Body of pancreas (tissue), 4 donors: ENCODE measurements at regions not wholly inside any gene's neighbourhood (a gene's known extent, or its start where the extent isn't known, plus 50 kb on each side); places are given as distances from the start of the nearest gene placed in this dataset.

Experiments used
- ATAC-seq: fragments of 150-250 bp; one replicate; pipeline ENCODE4 v1.9.1; 2016
- DNase-seq, 4 donors: peaks; one replicate each; pipeline ENCODE4 v3.0.0-alpha.2; 2019
- H3K27ac ChIP-seq, 4 donors: fragments of 200-600 bp; sonication (generic); 1 replicate in 3 of 4; 2 replicates in 1 of 4; pipeline versions ENCODE4 v1.5.1 to v1.6.1; 2016 to 2019; ENCODE audit warnings: mild to moderate bottlenecking in 1 of 4, mixed read lengths in 1 of 4, moderate library complexity in 1 of 4
- H3K27me3 ChIP-seq, 2 donors: fragments of 200-600 bp; sonication (generic); one replicate each; pipeline ENCODE4 v1.6.0; 2016; ENCODE audit warnings: mild to moderate bottlenecking in 1 of 2
- H3K36me3 ChIP-seq, 2 donors: fragments of 200-600 bp; sonication (generic); replicated peaks in 1 of 2; 2 replicates each; pipeline ENCODE4 v1.5.1; 2016; ENCODE audit warnings: low read depth in 2 of 2; ENCODE audit not compliant: insufficient read depth in 1 of 2
- H3K4me1 ChIP-seq: fragments of 200-600 bp; sonication (generic); one replicate; pipeline ENCODE4 v1.6.0; 2016
- H3K4me3 ChIP-seq, 2 donors: fragments of 200-600 bp; sonication (generic); 1 replicate in 1 of 2; 2 replicates in 1 of 2; pipeline ENCODE4 v1.5.1; 2016 to 2019
- H3K9me3 ChIP-seq, 3 donors: fragments of 200-600 bp; sonication (generic); 1 replicate in 2 of 3; 2 replicates in 1 of 3; pipeline ENCODE4 v1.5.1; 2016
- POLR2A ChIP-seq, 3 donors: fragments of 450-650 bp; IDR thresholded peaks; one replicate each; pipeline ENCODE4 v1.6.1; 2016; ENCODE audit warnings: antibody characterized with exemption in 3 of 3, mild to moderate bottlenecking in 2 of 3
- WGBS, 2 donors: methylation state at CpG; one replicate each; pipeline ENCODE4 v1.1.5; 2017; 5-methylcytosine and 5-hydroxymethylcytosine counted together
- intact Hi-C: fragments of 100-400 bp; cut with DNase I; formaldehyde crosslinking; loops from one replicate; pipeline ENCODE4 v1.15.1; 2023
- TF ChIP-seq, protein P1 (sequence below), 7 experiments: fragments of 450-650 bp in 4 of 7; fragments of 200-600 bp in 3 of 7; sonication (generic) in 3 of 7; IDR thresholded peaks; one replicate each; pipeline ENCODE4 v1.5.1; 2016 to 2019; ENCODE audit warnings: antibody characterized with exemption in 7 of 7

DNA sequence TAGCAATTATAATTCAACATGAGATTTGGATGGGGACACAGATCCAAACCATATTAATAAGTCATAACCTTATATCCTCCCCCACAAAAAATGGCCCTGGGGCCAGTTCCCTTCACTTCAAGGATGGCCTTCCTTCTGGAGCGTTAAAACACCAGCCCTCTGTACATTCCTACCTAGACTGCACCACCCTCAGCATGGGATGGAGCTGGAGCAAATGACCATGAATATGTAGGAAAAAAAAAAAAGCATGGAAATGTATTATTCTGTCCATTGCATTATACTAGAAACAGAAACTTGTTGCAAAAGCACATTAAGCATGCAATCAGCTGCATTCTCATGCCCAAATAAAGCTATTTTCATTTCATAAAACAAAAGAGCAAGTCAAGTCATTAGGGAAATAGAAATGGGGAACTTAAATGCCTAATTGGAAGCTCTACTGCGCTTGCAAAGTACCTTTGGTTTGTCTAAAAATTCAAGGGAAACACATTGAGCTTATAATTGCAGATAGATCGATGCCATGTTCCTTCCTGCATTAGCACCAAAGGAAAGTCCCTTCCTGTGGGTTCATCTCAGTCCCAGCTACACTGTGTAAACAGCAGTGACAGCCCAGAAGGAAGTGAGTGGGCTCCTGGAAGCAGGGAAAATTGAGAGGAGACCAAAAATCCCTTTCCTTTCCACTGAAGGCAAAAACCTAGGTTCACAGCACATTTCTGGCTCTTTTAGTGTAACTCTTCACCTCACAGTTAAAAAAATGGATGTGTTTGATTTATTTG lies 252.0 kb upstream of the KLHL29 start:
- 68 to 78% methylated on average over 3 of the region's 3 CpGs for WGBS, 2 donors
- TF ChIP-seq, protein P1, sequence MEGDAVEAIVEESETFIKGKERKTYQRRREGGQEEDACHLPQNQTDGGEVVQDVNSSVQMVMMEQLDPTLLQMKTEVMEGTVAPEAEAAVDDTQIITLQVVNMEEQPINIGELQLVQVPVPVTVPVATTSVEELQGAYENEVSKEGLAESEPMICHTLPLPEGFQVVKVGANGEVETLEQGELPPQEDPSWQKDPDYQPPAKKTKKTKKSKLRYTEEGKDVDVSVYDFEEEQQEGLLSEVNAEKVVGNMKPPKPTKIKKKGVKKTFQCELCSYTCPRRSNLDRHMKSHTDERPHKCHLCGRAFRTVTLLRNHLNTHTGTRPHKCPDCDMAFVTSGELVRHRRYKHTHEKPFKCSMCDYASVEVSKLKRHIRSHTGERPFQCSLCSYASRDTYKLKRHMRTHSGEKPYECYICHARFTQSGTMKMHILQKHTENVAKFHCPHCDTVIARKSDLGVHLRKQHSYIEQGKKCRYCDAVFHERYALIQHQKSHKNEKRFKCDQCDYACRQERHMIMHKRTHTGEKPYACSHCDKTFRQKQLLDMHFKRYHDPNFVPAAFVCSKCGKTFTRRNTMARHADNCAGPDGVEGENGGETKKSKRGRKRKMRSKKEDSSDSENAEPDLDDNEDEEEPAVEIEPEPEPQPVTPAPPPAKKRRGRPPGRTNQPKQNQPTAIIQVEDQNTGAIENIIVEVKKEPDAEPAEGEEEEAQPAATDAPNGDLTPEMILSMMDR (IDR thresholded peaks at IDR 0.05): no peak
- TF ChIP-seq POLR2A (IDR thresholded peaks at IDR 0.05): no peak

DNA sequence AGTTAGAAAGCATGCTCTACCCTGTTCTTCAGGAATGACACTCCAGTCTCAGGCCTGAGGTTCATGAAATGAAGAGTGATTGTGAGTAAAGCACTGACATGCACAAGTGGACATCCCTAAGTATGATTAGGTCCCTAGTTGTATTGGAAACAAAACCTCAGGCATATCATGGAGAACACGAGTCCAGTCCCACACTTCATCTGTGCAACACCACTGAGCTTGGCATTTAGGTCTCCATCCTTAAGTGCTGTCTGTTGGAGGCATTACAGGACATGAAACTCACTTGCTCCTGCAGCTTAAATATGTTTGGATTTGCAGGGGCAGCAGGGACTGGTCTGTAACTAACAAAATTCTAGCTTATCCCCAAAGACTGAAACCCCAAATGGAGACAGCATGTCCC lies 250.3 kb upstream of the KLHL29 start:
- no peak for ATAC-seq
- no peak for TF ChIP-seq POLR2A (IDR thresholded peaks at IDR 0.05)
- TF ChIP-seq, protein P1 (IDR thresholded peaks at IDR 0.05): no peak
- intact Hi-C loops: no loop called here
- H3K27ac ChIP-seq: no peak overlapping the region
- WGBS, 2 donors: 75 to 82% methylated on average over 1 of the region's 1 CpG
- no peaks in the 10 kb centered on the region for H3K36me3 ChIP-seq
- no peak overlapping the region for H3K4me3 ChIP-seq
- DNase-seq: no peak
- H3K27me3 ChIP-seq: no peaks in the 10 kb centered on the region
- H3K4me1 ChIP-seq: no peaks in the 10 kb centered on the region
- H3K9me3 ChIP-seq: no peaks in the 10 kb centered on the region

More for the DNA sequence above, 252.0 kb upstream of the KLHL29 start:
- H3K36me3 ChIP-seq: no peaks in the 10 kb centered on the region
- no peaks in the 10 kb centered on the region for H3K27me3 ChIP-seq
- no peak for ATAC-seq
- H3K9me3 ChIP-seq: no peaks in the 10 kb centered on the region
- intact Hi-C loops: no loop called here
- H3K4me1 ChIP-seq: peaks cover 6% of the 10 kb centered on the region
- DNase-seq: no peak
- H3K27ac ChIP-seq: no peak overlapping the region
- no peak overlapping the region for H3K4me3 ChIP-seq

DNA sequence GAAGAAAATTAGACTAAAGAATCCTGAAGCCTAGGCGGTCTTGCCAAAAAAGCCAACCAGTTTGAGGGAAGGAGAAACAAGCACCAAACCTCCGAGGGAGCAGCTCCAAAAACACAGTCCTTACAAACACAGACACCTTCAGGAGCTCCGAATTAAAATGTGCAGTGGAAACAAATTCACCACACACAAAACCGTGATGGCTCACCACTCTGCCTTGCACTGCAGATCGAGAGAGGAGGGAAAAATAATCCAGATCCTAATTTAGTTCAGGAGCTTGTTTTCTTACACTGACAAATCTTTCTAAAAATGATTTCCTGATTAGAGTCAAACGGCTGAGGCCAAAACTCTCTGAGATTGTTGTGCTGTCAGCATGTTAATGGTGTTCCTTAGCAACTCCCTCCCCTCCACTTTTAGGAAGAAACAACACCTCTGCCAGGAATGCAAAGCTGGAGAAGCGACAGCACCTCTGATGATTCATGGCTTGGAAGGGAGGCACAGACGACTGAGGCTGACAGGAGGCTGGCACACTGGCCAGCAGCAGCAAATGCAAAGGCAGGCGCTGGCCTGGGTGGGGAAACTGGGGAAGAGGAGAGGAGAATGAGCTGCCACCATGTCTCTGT lies 249.4 kb upstream of the KLHL29 start:
- Histone ChIP-seq H3K27me3 (no peaks in the 10 kb centered on the region), H3K27ac (no peak overlapping the region), H3K9me3 (no peaks in the 10 kb centered on the region), H3K4me1 (no peaks in the 10 kb centered on the region), H3K4me3 (no peak overlapping the region), H3K36me3 (no peaks in the 10 kb centered on the region)
- TF ChIP-seq, protein P1 (IDR thresholded peaks at IDR 0.05): no peak
- no peak for TF ChIP-seq POLR2A (IDR thresholded peaks at IDR 0.05)
- peak in 2 of 4 donors; percentile 6 to 22 for DNase-seq
- ATAC-seq: no peak
- 40 to 56% methylated on average over 9 of the region's 9 CpGs for WGBS, 2 donors
- intact Hi-C loops: no loop called here

- Histone ChIP-seq H3K27ac (no peak overlapping the region), H3K27me3 (no peaks in the 10 kb centered on the region), H3K36me3 (no peaks in the 10 kb centered on the region), H3K4me3 (no peak overlapping the region), H3K9me3 (no peaks in the 10 kb centered on the region), H3K4me1 (no peaks in the 10 kb centered on the region)
- ATAC-seq: no peak
- intact Hi-C loops: no loop called here
- 76% methylated on average over 2 of the region's 2 CpGs for WGBS, 2 donors
- DNase-seq: no peak
- TF ChIP-seq, protein P1 (IDR thresholded peaks at IDR 0.05): no peak
- TF ChIP-seq POLR2A (IDR thresholded peaks at IDR 0.05): no peak
Observed at GRCh38 chr2:23137166-23137565, 247.8 kb upstream of the KLHL29 start.
